SW 1271 (cell line): ENCODE measurements at regions not wholly inside any gene's neighbourhood (a gene's known extent, or its start where the extent isn't known, plus 50 kb on each side); places are given as distances from the start of the nearest gene placed in this dataset.
"Not testable (repeated sequence)": the region's sequence is repeated elsewhere in the genome, so short reads cannot be mapped to it uniquely, and the experiment has no call there.

ENCODE experiments used
- DNase-seq, 2 experiments: peaks; one replicate each; lab custom pipeline; 2025; lab: John Stamatoyannopoulos, UW

DNA sequence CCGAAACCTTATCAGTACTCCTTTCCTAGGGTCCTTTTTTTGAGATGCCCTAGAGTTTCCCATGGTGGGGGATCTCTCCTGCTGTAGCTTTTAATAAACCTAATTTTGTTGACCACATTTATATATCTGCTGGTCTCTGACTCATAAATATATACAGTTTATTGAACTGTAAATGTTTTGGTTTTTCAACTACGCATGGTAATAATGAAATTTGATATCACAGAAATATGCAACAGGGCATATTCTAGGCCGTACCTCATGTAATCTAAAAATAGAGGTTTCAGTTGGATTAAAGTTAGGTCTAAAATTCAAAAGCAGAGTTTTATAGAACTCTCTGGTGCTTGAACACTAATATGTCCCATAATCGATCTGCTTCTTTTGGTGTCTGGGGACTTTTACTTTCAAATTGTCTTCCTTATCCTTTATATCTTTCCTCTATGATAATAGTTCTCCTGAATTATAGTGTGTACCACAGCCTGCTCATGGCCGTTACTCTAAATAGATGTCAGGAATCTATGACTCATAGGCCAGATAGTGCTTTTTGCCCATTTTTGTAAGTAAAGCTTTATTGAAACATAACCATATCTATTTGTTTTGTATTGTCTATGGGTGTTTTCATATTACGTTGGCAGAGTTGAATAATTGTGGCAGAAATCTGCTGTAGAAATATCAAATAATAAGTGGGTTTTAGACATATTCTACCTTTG is 324.8 kb upstream of the PCDH9 start:
- no peak for DNase-seq

DNA sequence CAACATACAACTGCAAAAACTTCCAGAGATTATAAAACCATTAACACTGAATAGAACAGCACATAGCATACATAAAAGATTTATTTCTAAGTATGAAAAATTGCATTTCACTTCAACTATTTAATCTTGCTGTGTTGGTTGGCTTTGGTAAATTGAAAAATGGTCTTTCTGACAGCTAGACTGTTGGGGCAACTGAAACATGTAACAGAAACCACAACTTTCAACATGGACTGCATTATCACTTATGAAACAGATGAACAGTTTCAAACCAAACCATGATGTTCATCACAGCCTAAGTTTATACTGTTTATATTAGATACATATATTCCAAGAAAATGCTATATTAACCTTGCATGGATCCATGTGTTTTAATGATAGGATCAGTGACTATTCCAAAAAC is 324.1 kb upstream of the PCDH9 start:
- DNase-seq: no peak

DNA sequence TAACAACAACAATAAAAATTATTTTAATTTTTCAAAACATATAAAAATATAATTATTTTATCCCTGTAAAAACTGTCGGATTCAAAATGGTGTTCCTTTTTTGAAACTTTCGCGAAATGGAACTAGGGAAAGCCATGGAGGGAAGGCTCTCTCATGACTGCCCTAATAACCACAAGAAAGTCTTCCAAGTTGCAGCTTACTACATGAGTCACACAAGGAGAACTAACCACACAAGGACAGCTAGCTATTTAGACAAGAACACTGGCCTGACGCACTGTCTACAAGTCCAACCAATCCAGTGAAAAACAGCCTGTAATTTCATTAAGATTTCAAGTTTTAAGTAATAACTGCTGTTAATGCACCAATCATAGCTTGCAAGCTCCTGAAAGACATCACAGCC is 319.2 kb upstream of the PCDH9 start:
- DNase-seq: no peak

- DNase-seq: no peak
These were observed 308.8 kb upstream of the PCDH9 start for GRCh38 chr13:67538906-67539305.

- no peak for DNase-seq
These were observed 290.8 kb upstream of the PCDH9 start for GRCh38 chr13:67520886-67521285.

DNA sequence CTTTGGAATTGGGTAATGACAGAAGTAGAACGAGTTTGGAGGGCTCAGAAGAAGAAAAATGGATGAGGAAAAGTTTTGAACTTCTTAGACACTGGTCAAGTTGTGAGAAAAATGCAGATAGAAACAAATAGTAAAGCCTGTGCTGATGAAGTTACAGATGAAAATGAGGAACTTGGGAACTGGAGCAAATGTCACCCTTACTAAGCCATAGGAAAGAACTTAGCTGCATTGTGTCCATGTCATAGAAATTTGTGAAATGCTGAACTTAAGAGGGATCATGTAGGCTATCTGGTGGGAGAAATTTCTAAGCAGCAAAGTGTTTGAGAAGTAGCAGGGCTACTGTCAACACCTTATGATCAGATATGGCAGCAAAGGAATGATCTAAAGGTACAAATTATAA is 289.2 kb upstream of the PCDH9 start:
- DNase-seq: no peak

GRCh38 chr13:67518785-67519184 is 288.6 kb upstream of the PCDH9 start:
- no peak for DNase-seq

DNA sequence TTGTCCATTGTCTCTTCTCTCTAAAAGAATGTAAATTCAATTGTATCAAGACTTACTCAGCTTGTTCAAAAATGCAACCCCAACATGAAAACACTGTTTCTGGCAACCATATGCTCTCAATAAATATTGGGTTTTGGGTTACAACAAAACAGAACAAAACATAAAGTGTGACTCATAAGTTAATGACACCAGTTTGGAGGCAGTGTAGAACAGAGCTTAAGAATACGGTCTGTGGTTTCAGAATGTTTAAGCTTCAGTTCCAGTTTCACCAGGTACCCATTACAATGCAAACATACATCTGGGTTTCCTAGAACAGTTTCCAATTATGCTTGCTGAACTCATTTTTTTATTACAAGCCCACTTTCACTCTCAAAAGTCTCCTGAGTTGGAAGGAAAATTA is 285.8 kb upstream of the PCDH9 start:
- no peak for DNase-seq

DNA sequence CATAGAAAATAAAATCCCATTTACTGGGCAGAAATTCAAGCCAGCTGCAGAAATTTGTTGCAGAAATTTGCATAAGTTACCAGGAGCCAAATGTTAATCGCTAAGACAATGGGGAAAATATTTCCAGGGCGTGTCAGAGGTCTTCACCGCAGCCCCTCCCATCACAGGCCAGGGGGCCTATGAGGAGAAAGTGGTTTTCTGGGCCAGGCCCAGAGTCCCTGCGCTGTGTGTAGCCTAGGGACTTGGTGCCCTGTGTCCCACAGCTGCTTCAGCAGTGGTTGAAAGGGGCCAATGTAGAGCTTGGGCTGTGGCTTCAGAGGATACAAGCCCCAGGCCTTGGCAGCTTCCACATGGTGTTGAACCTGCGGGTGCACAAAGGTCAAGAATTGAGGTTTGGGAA is 278.9 kb upstream of the PCDH9 start:
- DNase-seq: no peak

GRCh38 chr13:67508275-67508674 is 278.1 kb upstream of the PCDH9 start:
- DNase-seq: not testable (repeated sequence)

DNA sequence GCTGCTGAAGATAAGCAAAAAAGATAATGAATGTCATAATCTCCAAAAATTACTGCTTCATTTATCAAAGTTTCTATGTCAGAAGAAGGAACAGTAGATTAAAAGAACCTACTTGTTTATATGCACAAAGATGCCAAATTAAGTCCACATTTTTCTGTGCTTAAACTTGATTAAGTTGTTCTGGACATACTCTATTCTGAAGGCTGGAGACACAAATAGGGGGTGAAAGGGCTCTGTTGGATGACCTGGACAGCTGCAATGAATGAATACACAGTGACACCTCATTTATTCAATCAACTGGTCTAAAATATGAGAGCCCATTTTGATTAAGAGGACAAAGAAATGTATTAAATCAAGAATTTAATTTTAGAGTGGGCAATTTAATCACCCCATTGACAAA is 276.3 kb upstream of the PCDH9 start:
- no peak for DNase-seq

GRCh38 chr13:67505376-67505775 is 275.2 kb upstream of the PCDH9 start:
- no peak for DNase-seq

GRCh38 chr13:67498948-67499347 is 268.8 kb upstream of the PCDH9 start:
- no peak for DNase-seq

GRCh38 chr13:67493835-67494234 is 263.7 kb upstream of the PCDH9 start:
- DNase-seq: no peak

- no peak for DNase-seq
These were observed 258.9 kb upstream of the PCDH9 start for GRCh38 chr13:67489016-67489415.

DNA sequence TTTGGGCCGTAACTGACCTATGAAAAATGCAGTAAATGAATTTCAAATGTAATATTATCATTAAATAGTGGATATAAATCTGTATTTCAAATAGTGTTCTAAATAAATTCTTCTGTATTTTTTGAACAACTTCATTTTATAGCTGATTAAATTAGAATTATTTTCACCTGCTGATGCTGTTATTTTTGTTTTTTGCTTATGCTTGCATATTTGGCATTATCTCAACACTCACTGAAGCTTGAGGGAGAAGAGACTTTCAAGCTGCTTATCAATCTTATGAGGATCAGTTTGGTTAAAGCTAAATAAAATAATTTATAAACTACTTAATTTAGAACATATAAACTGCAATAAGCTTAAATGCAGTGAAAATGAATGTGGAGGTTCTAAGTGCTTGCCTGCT is 251.3 kb upstream of the PCDH9 start:
- DNase-seq: no peak

DNA sequence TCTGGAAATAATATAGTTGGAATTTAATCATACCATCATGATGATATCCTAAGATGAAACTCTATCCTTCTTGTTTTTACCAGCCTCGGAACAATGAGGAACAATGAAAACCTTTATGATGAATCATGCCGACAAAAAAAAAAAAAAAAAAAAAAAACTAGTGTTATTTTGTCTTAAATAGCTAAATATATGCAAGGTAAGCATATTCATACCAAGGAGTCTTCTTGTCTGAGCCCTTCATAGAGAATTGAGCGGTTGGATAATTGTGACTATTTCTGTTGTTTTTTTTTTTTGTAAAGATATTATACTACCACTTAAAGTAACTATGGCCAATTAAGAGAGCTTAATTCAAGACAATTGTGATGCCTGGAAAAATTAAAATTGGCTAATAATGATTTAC is 244.0 kb upstream of the PCDH9 start:
- DNase-seq: no peak

- DNase-seq: no peak
These were observed 239.5 kb upstream of the PCDH9 start for GRCh38 chr13:67469623-67470022.

DNA sequence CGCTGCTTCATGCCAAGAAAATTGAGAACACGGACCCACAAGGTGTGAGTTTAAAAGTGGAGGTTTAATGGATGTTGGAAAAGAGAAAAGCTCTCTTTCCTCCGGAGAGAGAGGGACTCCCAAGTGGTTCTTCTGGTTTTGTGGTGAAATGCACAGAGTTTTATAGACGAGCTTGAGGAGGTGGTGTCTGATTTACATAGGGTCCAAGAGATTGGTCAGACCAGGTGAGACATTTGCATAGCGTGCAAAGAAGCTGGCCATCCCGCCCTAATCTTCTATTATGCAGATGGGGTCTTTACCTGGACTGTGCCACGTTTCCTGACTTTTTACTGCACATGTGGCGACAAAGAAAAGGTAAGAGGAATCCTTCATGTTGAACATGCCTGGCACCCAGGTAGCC is 236.4 kb upstream of the PCDH9 start:
- DNase-seq: no peak

DNA sequence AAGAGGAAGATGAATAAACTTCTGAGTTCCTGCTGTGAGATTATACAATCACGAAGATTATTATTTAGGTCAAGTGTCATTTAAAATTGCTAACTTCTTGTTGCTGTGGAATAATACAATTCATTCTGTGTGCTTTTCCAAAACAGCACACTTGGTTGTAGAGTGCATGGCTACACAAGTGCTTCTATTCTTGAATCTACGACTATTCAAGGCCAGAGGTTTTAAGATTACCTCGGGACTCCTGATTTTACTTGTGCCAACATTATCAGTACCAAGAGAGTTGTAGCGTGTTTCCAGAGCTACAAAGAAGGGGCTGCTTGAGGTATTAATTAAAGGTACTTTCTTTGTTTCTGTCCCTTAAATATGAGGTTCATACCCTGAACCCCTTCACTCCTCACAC is 234.0 kb upstream of the PCDH9 start:
- DNase-seq: no peak

- no peak for DNase-seq
These were observed 232.0 kb upstream of the PCDH9 start for GRCh38 chr13:67462098-67462497.

- DNase-seq: not testable (repeated sequence)
These were observed 222.4 kb upstream of the PCDH9 start for GRCh38 chr13:67452526-67452925.

DNA sequence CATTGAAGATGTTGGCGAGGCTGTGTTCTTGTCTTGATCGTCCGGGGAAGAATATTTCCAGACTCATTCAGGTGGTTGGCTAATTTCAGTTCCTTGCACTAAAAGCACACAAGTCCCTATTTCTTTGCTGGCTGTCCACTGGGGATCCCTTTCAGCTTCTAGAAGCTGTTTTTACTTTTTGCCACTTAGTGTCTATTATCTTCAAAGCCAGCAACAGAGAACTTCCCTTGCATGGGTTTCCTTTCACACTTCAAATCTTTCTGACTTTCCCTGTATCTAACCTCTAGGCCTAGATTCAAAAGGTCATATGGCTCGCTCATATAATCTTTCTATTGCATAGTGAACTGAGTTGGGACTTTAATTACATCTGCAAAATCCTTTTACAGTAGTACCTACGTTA is 215.3 kb upstream of the PCDH9 start:
- no peak for DNase-seq

- DNase-seq: no peak
These were observed 213.8 kb upstream of the PCDH9 start for GRCh38 chr13:67443923-67444322.
